NCI-H2171 (cell line): ENCODE measurements at regions not wholly inside any gene's neighbourhood (a gene's known extent, or its start where the extent isn't known, plus 50 kb on each side); places are given as distances from the start of the nearest gene placed in this dataset.

Experiments
- DNase-seq: peaks from one replicate; lab custom pipeline; 2025; lab: John Stamatoyannopoulos, UW

GRCh38 chr12:107443320-107444090 lies 242.1 kb upstream of the PWP1 start:
- no peak for DNase-seq

GRCh38 chr12:107444771-107445170 lies 240.8 kb upstream of the PWP1 start:
- no peak for DNase-seq

- no peak for DNase-seq
Measured at GRCh38 chr12:107446476-107446875, 239.1 kb upstream of the PWP1 start.

GRCh38 chr12:107447336-107447735 lies 238.3 kb upstream of the PWP1 start:
- no peak for DNase-seq

- no peak for DNase-seq
Measured at GRCh38 chr12:107448198-107448597, 237.4 kb upstream of the PWP1 start.

- no peak for DNase-seq
Measured at GRCh38 chr12:107449891-107450290, 235.7 kb upstream of the PWP1 start.

GRCh38 chr12:107450541-107450940 lies 235.1 kb upstream of the PWP1 start:
- no peak for DNase-seq

- no peak for DNase-seq
Measured at GRCh38 chr12:107451246-107451645, 234.4 kb upstream of the PWP1 start.

GRCh38 chr12:107454109-107454830 lies 231.3 kb upstream of the PWP1 start:
- DNase-seq = no peak

- DNase-seq = no peak
Measured at GRCh38 chr12:107457362-107457935, 228.2 kb upstream of the PWP1 start.

- DNase-seq = no peak
Measured at GRCh38 chr12:107458163-107458562, 227.4 kb upstream of the PWP1 start.

- no peak for DNase-seq
Measured at GRCh38 chr12:107458990-107459389, 226.6 kb upstream of the PWP1 start.

GRCh38 chr12:107459641-107460040 lies 226.0 kb upstream of the PWP1 start:
- no peak for DNase-seq

GRCh38 chr12:107461222-107461975 lies 224.2 kb upstream of the PWP1 start:
- DNase-seq = peak; percentile 29

- no peak for DNase-seq
Measured at GRCh38 chr12:107462428-107463332, 222.9 kb upstream of the PWP1 start.

GRCh38 chr12:107464644-107465043 lies 221.0 kb upstream of the PWP1 start:
- no peak for DNase-seq

- DNase-seq = no peak
Measured at GRCh38 chr12:107465625-107466024, 220.0 kb upstream of the PWP1 start.

- DNase-seq = no peak
Measured at GRCh38 chr12:107467716-107468115, 217.9 kb upstream of the PWP1 start.

- no peak for DNase-seq
Measured at GRCh38 chr12:107468182-107468581, 217.4 kb upstream of the PWP1 start.

GRCh38 chr12:107469011-107469410 lies 216.6 kb upstream of the PWP1 start:
- DNase-seq = no peak

GRCh38 chr12:107470645-107471044 lies 215.0 kb upstream of the PWP1 start:
- DNase-seq = no peak
